DND-41 (cell line): ENCODE measurements at regions not wholly inside any gene's neighbourhood (a gene's known extent, or its start where the extent isn't known, plus 50 kb on each side); places are given as distances from the start of the nearest gene placed in this dataset.

Source experiments
- ATAC-seq: fragments of 200-7000 bp; cut with Tn5 transposase; 3 replicates; pipeline ENCODE4 v1.9.1; 2021; ENCODE audit warnings: low read depth; ENCODE audit not compliant: insufficient read depth
- DNase-seq: peaks from one replicate; pipeline ENCODE4 v3.0.0-alpha.2; 2020
- H2AFZ ChIP-seq: 2 replicates; pipeline ENCODE4 v1.6.0; 2012; ENCODE audit warnings: low read depth, low read length
- H3K27ac ChIP-seq: 2 replicates; pipeline ENCODE4 v1.5.1; 2012; ENCODE audit warnings: low read length, inconsistent platforms
- H3K27me3 ChIP-seq: fragments of 200-600 bp; sonication (generic); 2 replicates; pipeline ENCODE4 v1.6.0; 2012; ENCODE audit warnings: low read length, mild to moderate bottlenecking, inconsistent platforms; ENCODE audit not compliant: insufficient read depth, poor library complexity
- H3K36me3 ChIP-seq: 2 replicates; pipeline ENCODE4 v1.5.1; 2012; ENCODE audit warnings: low read length, inconsistent platforms; ENCODE audit not compliant: insufficient read depth
- H3K4me1 ChIP-seq: 2 replicates; pipeline ENCODE4 v1.5.1; 2012; ENCODE audit warnings: mild to moderate bottlenecking, low read length; ENCODE audit not compliant: insufficient read depth
- H3K4me2 ChIP-seq: 2 replicates; pipeline ENCODE4 v1.6.0; 2012; ENCODE audit warnings: mild to moderate bottlenecking, moderate library complexity, low read length, inconsistent platforms; ENCODE audit not compliant: insufficient read depth
- H3K4me3 ChIP-seq, 2 experiments: fragments of 200-600 bp in 1 of 2; shearing (Covaris generic) in 1 of 2; 2 replicates each; pipeline ENCODE4 v1.5.1; 2012 to 2016; ENCODE audit warnings: inconsistent platforms in 2 of 2, low read length in 2 of 2, mild to moderate bottlenecking in 2 of 2, low read depth in 1 of 2, moderate library complexity in 1 of 2
- H3K79me2 ChIP-seq: 2 replicates; pipeline ENCODE4 v1.6.0; 2012; ENCODE audit warnings: low read length, inconsistent platforms; ENCODE audit not compliant: insufficient read depth
- H3K9ac ChIP-seq: 2 replicates; pipeline ENCODE4 v1.6.0; 2012; ENCODE audit warnings: low read depth, mild to moderate bottlenecking, inconsistent platforms, low read length, moderate library complexity
- H3K9me3 ChIP-seq: 2 replicates; pipeline ENCODE4 v1.5.1; 2012; ENCODE audit warnings: low read length, moderate library complexity, mild to moderate bottlenecking, inconsistent platforms; ENCODE audit not compliant: insufficient read depth, severe bottlenecking
- H4K20me1 ChIP-seq: 2 replicates; pipeline ENCODE4 v1.6.0; 2012; ENCODE audit warnings: low read length; ENCODE audit not compliant: insufficient read depth
- CTCF ChIP-seq: IDR thresholded peaks from 2 replicates; pipeline ENCODE4 v1.5.1; 2012; ENCODE audit warnings: borderline replicate concordance, low read length, moderate library complexity, mild to moderate bottlenecking; ENCODE audit not compliant: poor library complexity, severe bottlenecking; ENCODE audit errors: extremely low read depth
- EZH2 ChIP-seq: IDR thresholded peaks from 3 replicates; pipeline ENCODE4 v1.6.1; 2012; ENCODE audit warnings: borderline replicate concordance, low read depth, mild to moderate bottlenecking, moderate library complexity, low read length, inconsistent platforms; ENCODE audit not compliant: severe bottlenecking

GRCh38 chr20:42005211-42005610, 387.0 kb upstream of the CHD6 start:
- Histone ChIP-seq H4K20me1 (no peaks in the 10 kb centered on the region), H3K4me3 (no peak overlapping the region), H3K9me3 (peaks cover 8% of the 10 kb centered on the region), H3K9ac (no peak overlapping the region), H3K4me1 (no peaks in the 10 kb centered on the region), H3K36me3 (no peaks in the 10 kb centered on the region), H3K4me2 (no peak overlapping the region), H2AFZ (no peak overlapping the region), H3K27me3 (peaks cover 4% of the 10 kb centered on the region), H3K79me2 (no peaks in the 10 kb centered on the region), H3K27ac (no peak overlapping the region)
- TF ChIP-seq EZH2 = no peak
- no peak for TF ChIP-seq CTCF
- DNase-seq (no peak), ATAC-seq (no peak)

GRCh38 chr20:42003380-42003779, 385.2 kb upstream of the CHD6 start:
- H3K36me3 ChIP-seq = no peaks in the 10 kb centered on the region
- no peak overlapping the region for H2AFZ ChIP-seq
- no peak overlapping the region for H3K4me2 ChIP-seq
- DNase-seq (no peak), ATAC-seq (no peak)
- no peaks in the 10 kb centered on the region for H3K4me1 ChIP-seq
- no peaks in the 10 kb centered on the region for H4K20me1 ChIP-seq
- H3K9ac ChIP-seq = no peak overlapping the region
- no peak overlapping the region for H3K27ac ChIP-seq
- TF ChIP-seq CTCF (no peak), EZH2 (no peak)
- H3K4me3 ChIP-seq = no peak overlapping the region
- H3K79me2 ChIP-seq = no peaks in the 10 kb centered on the region
- H3K9me3 ChIP-seq = no peaks in the 10 kb centered on the region
- H3K27me3 ChIP-seq = peaks cover 4% of the 10 kb centered on the region

GRCh38 chr20:41998539-41999341, 380.6 kb upstream of the CHD6 start:
- H3K4me3 ChIP-seq = no peak overlapping the region
- TF ChIP-seq EZH2 = no peak
- TF ChIP-seq CTCF = no peak
- no peak overlapping the region for H3K4me2 ChIP-seq
- no peaks in the 10 kb centered on the region for H3K4me1 ChIP-seq
- peaks cover 4% of the 10 kb centered on the region for H3K27me3 ChIP-seq
- H3K9ac ChIP-seq = no peak overlapping the region
- no peaks in the 10 kb centered on the region for H4K20me1 ChIP-seq
- no peaks in the 10 kb centered on the region for H3K79me2 ChIP-seq
- H3K9me3 ChIP-seq = no peaks in the 10 kb centered on the region
- ATAC-seq = no peak
- H3K36me3 ChIP-seq = no peaks in the 10 kb centered on the region
- no peak overlapping the region for H3K27ac ChIP-seq
- no peak overlapping the region for H2AFZ ChIP-seq
- DNase-seq = no peak

GRCh38 chr20:41996951-41997350, 378.8 kb upstream of the CHD6 start:
- DNase-seq (no peak), ATAC-seq (no peak)
- no peaks in the 10 kb centered on the region for H3K79me2 ChIP-seq
- no peak overlapping the region for H3K4me3 ChIP-seq
- no peak overlapping the region for H3K27ac ChIP-seq
- no peaks in the 10 kb centered on the region for H3K4me1 ChIP-seq
- H3K4me2 ChIP-seq = no peak overlapping the region
- no peak overlapping the region for H3K9ac ChIP-seq
- H2AFZ ChIP-seq = no peak overlapping the region
- H3K36me3 ChIP-seq = no peaks in the 10 kb centered on the region
- H4K20me1 ChIP-seq = no peaks in the 10 kb centered on the region
- TF ChIP-seq CTCF (no peak), EZH2 (no peak)
- peaks cover 11% of the 10 kb centered on the region for H3K27me3 ChIP-seq
- H3K9me3 ChIP-seq = no peaks in the 10 kb centered on the region
